ENCODE measurements at regions not wholly inside any gene's neighbourhood (a gene's known extent, or its start where the extent isn't known, plus 50 kb on each side); places are given as distances from the start of the nearest gene placed in this dataset.
A peak's percentile ranks its signal among the peaks of the same experiment; 100 is the strongest.

- DNase-seq: peak; percentile 40
Observed at GRCh38 chr4:154677300-154677699, 64.8 kb upstream of the FGG start.

GRCh38 chr4:154677923-154678322 is 65.5 kb upstream of the FGG start:
- DNase-seq: no peak

GRCh38 chr4:154683956-154684681 is 59.7 kb upstream of the LRAT start:
- no peak for DNase-seq

- peak; percentile 69 for DNase-seq
Observed at GRCh38 chr4:154686838-154687237, 57.0 kb upstream of the LRAT start.

- DNase-seq: no peak
Observed at GRCh38 chr4:154687840-154688239, 56.0 kb upstream of the LRAT start.

- peak; percentile 80 for DNase-seq
Observed at GRCh38 chr4:154691229-154691628, 52.6 kb upstream of the LRAT start.

- DNase-seq: no peak
Observed at GRCh38 chr4:154692304-154692818, 51.4 kb upstream of the LRAT start.

Measured in OCI-M1 (cell line).